ENCODE measurements at regions not wholly inside any gene's neighbourhood (a gene's known extent, or its start where the extent isn't known, plus 50 kb on each side); places are given as distances from the start of the nearest gene placed in this dataset.
A peak's percentile ranks its signal among the peaks of the same experiment; 100 is the strongest.

GRCh38 chr2:10971888-10972260 is 60.1 kb downstream of the KCNF1 start:
- 25 to 36% (median 32%) methylated on average over 8 of the region's 8 CpGs for WGBS, 5 donors
- TF ChIP-seq POLR2A (IDR thresholded peaks at IDR 0.05) (no peak), POLR2AphosphoS5 (IDR thresholded peaks at IDR 0.05) (no peak)
- TF ChIP-seq, protein P1, sequence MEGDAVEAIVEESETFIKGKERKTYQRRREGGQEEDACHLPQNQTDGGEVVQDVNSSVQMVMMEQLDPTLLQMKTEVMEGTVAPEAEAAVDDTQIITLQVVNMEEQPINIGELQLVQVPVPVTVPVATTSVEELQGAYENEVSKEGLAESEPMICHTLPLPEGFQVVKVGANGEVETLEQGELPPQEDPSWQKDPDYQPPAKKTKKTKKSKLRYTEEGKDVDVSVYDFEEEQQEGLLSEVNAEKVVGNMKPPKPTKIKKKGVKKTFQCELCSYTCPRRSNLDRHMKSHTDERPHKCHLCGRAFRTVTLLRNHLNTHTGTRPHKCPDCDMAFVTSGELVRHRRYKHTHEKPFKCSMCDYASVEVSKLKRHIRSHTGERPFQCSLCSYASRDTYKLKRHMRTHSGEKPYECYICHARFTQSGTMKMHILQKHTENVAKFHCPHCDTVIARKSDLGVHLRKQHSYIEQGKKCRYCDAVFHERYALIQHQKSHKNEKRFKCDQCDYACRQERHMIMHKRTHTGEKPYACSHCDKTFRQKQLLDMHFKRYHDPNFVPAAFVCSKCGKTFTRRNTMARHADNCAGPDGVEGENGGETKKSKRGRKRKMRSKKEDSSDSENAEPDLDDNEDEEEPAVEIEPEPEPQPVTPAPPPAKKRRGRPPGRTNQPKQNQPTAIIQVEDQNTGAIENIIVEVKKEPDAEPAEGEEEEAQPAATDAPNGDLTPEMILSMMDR (IDR thresholded peaks at IDR 0.05 in 8 of 11, conservative IDR thresholded peaks at IDR 0.05 in 3 of 11), result no peak
- Histone ChIP-seq H3K27me3 (replicated peaks in 1 of 7) (peaks cover 0 to 18% (median 0%) of the 10 kb centered on the region in 7 donors), H3K4me3 (no peak overlapping the region), H3K36me3 (no peaks in the 10 kb centered on the region), H3K9me3 (no peaks in the 10 kb centered on the region), H3K27ac (no peak overlapping the region), H3K4me1 (peaks cover 0 to 1% (median 0%) of the 10 kb centered on the region in 6 donors)
- peak; percentile 46 for DNase-seq
- intact Hi-C loops (cut with DNase I; ENCODE audit: low total_unique reads), result no loop called here

- Histone ChIP-seq H3K27ac (no peak overlapping the region), H3K9me3 (no peaks in the 10 kb centered on the region), H3K27me3 (replicated peaks in 1 of 7) (peaks cover 0 to 21% (median 0%) of the 10 kb centered on the region in 7 donors), H3K4me1 (peaks cover 0 to 9% (median 3%) of the 10 kb centered on the region in 6 donors), H3K36me3 (no peaks in the 10 kb centered on the region), H3K4me3 (no peak overlapping the region)
- intact Hi-C loops (cut with DNase I; ENCODE audit: low total_unique reads), result no loop called here
- TF ChIP-seq POLR2AphosphoS5 (IDR thresholded peaks at IDR 0.05), result no peak
- WGBS, 5 donors, result 86 to 91% (median 89%) methylated on average over 17 of the region's 17 CpGs
- DNase-seq, result peak; percentile 54
Observed at GRCh38 chr2:10972683-10973433, 61.1 kb downstream of the KCNF1 start.

- Histone ChIP-seq H3K36me3 (no peaks in the 10 kb centered on the region), H3K27ac (no peak overlapping the region), H3K4me1 (peaks cover 0 to 9% (median 3%) of the 10 kb centered on the region in 6 donors), H3K9me3 (no peaks in the 10 kb centered on the region), H3K4me3 (no peak overlapping the region), H3K27me3 (replicated peaks in 1 of 7) (peaks cover 0 to 16% (median 0%) of the 10 kb centered on the region in 7 donors)
- no peak for DNase-seq
- intact Hi-C loops (cut with DNase I; ENCODE audit: low total_unique reads), result no loop called here
- WGBS, 5 donors, result 72 to 85% (median 77%) methylated on average over 6 of the region's 6 CpGs
- TF ChIP-seq, protein P1 (IDR thresholded peaks at IDR 0.05 in 8 of 11, conservative IDR thresholded peaks at IDR 0.05 in 3 of 11), result no peak
Observed at GRCh38 chr2:10973766-10974165, 62.0 kb downstream of the KCNF1 start.

DNA sequence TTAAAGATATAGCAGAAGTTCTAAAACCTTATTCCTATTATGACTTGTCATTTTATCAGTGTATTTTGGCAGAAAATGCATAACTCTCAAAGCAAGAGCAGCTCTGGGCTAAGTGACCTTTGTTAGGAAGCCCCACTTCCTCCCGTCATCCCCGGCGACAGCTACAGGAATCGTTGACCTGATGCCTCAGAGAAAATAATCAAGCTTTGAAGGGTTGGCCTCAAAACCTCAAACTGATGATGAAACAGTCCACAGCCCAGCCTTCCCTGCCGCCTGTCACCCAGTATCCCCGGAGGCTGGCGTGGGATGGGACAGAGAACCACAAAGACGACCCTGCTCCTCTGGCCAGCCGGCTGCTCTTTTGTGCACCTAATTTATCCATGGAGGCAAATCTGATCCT is 65.3 kb downstream of the KCNF1 start:
- Histone ChIP-seq H3K27ac (no peak overlapping the region), H3K4me3 (no peak overlapping the region), H3K4me1 (peaks cover 0 to 9% (median 3%) of the 10 kb centered on the region in 6 donors), H3K27me3 (replicated peaks in 1 of 7) (peaks cover 0 to 12% (median 0%) of the 10 kb centered on the region in 7 donors), H3K36me3 (no peaks in the 10 kb centered on the region), H3K9me3 (no peaks in the 10 kb centered on the region)
- DNase-seq, result peak; percentile 56
- 5 to 17% (median 8%) methylated on average over 9 of the region's 9 CpGs for WGBS, 5 donors
- intact Hi-C loops (cut with DNase I; ENCODE audit: low total_unique reads), result no loop called here
- TF ChIP-seq POLR2AphosphoS5 (IDR thresholded peaks at IDR 0.05), result no peak
- TF ChIP-seq POLR2A (IDR thresholded peaks at IDR 0.05), result no peak
- TF ChIP-seq, protein P1 (IDR thresholded peaks at IDR 0.05 in 8 of 11, conservative IDR thresholded peaks at IDR 0.05 in 3 of 11), result no peak
